CD14-positive monocyte (primary cell): ENCODE measurements at regions not wholly inside any gene's neighbourhood (a gene's known extent, or its start where the extent isn't known, plus 50 kb on each side); places are given as distances from the start of the nearest gene placed in this dataset.

ENCODE experiments used
- DNase-seq, 3 donors: peaks; one replicate each; pipeline ENCODE4 v3.0.0-alpha.2; 2011 to 2022
- H2AFZ ChIP-seq: 2 replicates; pipeline ENCODE4 v1.6.0; 2012; ENCODE audit warnings: mild to moderate bottlenecking, low read depth, low read length, inconsistent platforms; ENCODE audit not compliant: insufficient read depth, poor library complexity, severe bottlenecking
- H3K27ac ChIP-seq, 2 donors: 1 replicate in 1 of 2; 2 replicates in 1 of 2; pipeline ENCODE4 v1.5.1; 2012 to 2013; ENCODE audit warnings: low read length in 2 of 2, control low read depth in 1 of 2, inconsistent platforms in 1 of 2, low read depth in 1 of 2, mild to moderate bottlenecking in 1 of 2
- H3K27me3 ChIP-seq, 2 donors: one replicate each; pipeline versions ENCODE4 v1.6.0 to v1.6.1; 2011 to 2013; ENCODE audit warnings: low read length in 2 of 2; ENCODE audit not compliant: control insufficient read depth in 2 of 2, insufficient read depth in 2 of 2
- H3K36me3 ChIP-seq, 2 donors: replicated peaks in 1 of 2; 1 replicate in 1 of 2; 2 replicates in 1 of 2; pipeline versions ENCODE4 v1.5.1 to v1.6.1; 2012 to 2013; ENCODE audit warnings: low read length in 2 of 2, control low read depth in 1 of 2, inconsistent platforms in 1 of 2, mild to moderate bottlenecking in 1 of 2; ENCODE audit not compliant: insufficient read depth in 2 of 2, control insufficient read depth in 1 of 2
- H3K4me1 ChIP-seq, 2 donors: 1 replicate in 1 of 2; 2 replicates in 1 of 2; pipeline versions ENCODE4 v1.5.1 to v1.6.1; 2012 to 2013; ENCODE audit warnings: low read length in 2 of 2, control low read depth in 1 of 2, inconsistent platforms in 1 of 2, mild to moderate bottlenecking in 1 of 2, moderate library complexity in 1 of 2; ENCODE audit not compliant: insufficient read depth in 2 of 2, control insufficient read depth in 1 of 2
- H3K4me2 ChIP-seq: replicated peaks from 2 replicates; pipeline ENCODE3; 2012; ENCODE audit warnings: low read length, moderate library complexity, mild to moderate bottlenecking; ENCODE audit not compliant: poor library complexity, severe bottlenecking; ENCODE audit errors: extremely low read depth
- H3K4me3 ChIP-seq, 3 experiments: fragments of 200-600 bp in 1 of 3; sonication (generic) in 1 of 3; replicated peaks in 1 of 3; 1 replicate in 2 of 3; 2 replicates in 1 of 3; pipeline ENCODE4 v1.5.1; 2011 to 2013; ENCODE audit warnings: low read length in 3 of 3, mild to moderate bottlenecking in 3 of 3, control low read depth in 2 of 3, low read depth in 2 of 3, inconsistent platforms in 1 of 3, moderate library complexity in 1 of 3
- H3K79me2 ChIP-seq: 2 replicates; pipeline ENCODE4 v1.6.0; 2012; ENCODE audit warnings: mild to moderate bottlenecking, control low read depth, inconsistent platforms, low read length, moderate library complexity; ENCODE audit not compliant: insufficient read depth
- H3K9ac ChIP-seq: 2 replicates; pipeline ENCODE4 v1.6.0; 2017; ENCODE audit warnings: low read length, mild to moderate bottlenecking; ENCODE audit not compliant: insufficient read depth, poor library complexity, severe bottlenecking
- H3K9me3 ChIP-seq, 2 donors: replicated peaks in 1 of 2; 1 replicate in 1 of 2; 2 replicates in 1 of 2; pipeline versions ENCODE4 v1.5.1 to v1.6.1; 2012 to 2013; ENCODE audit warnings: low read length in 2 of 2, control low read depth in 1 of 2; ENCODE audit not compliant: control insufficient read depth in 1 of 2, insufficient read depth in 1 of 2
- H4K20me1 ChIP-seq: 2 replicates; pipeline ENCODE4 v1.6.0; 2012; ENCODE audit warnings: mild to moderate bottlenecking, low read length, control low read depth, moderate library complexity; ENCODE audit not compliant: insufficient read depth
- H3K27ac Mint-ChIP-seq, 7 donors: one replicate each; pipeline ENCODE4 v1.8.0; 2020; ENCODE audit warnings: mild to moderate bottlenecking in 7 of 7, mixed read lengths in 7 of 7, moderate library complexity in 6 of 7, inconsistent platforms in 2 of 7
- H3K27me3 Mint-ChIP-seq, 3 donors: one replicate each; pipeline ENCODE4 v1.8.0; 2021 to 2022; ENCODE audit warnings: low read depth in 3 of 3, mild to moderate bottlenecking in 3 of 3, mixed read lengths in 3 of 3, moderate library complexity in 3 of 3, inconsistent platforms in 1 of 3
- H3K36me3 Mint-ChIP-seq, 2 donors: one replicate each; pipeline ENCODE4 v1.8.0; 2020; ENCODE audit warnings: mixed read lengths in 2 of 2, inconsistent platforms in 1 of 2, mild to moderate bottlenecking in 1 of 2
- H3K4me1 Mint-ChIP-seq: one replicate; pipeline ENCODE4 v1.8.0; 2020; ENCODE audit warnings: mild to moderate bottlenecking, mixed read lengths
- H3K4me3 Mint-ChIP-seq, 2 donors: one replicate each; pipeline ENCODE4 v1.8.0; 2020; ENCODE audit warnings: mild to moderate bottlenecking in 2 of 2, mixed read lengths in 2 of 2, moderate library complexity in 1 of 2
- H3K9me3 Mint-ChIP-seq, 7 donors: one replicate each; pipeline ENCODE4 v1.8.0; 2020 to 2022; ENCODE audit warnings: mixed read lengths in 7 of 7, mild to moderate bottlenecking in 6 of 7, moderate library complexity in 6 of 7, inconsistent platforms in 2 of 7
- WGBS: methylation state at CpG from one replicate; pipeline ENCODE4 v1.1.5; 2013; ENCODE audit warnings: missing lambda C conversion rate; ENCODE audit not compliant: insufficient coverage; 5-methylcytosine and 5-hydroxymethylcytosine counted together
- intact Hi-C, 2 donors: fragments of 100-400 bp; cut with micrococcal nuclease; formaldehyde crosslinking; loops; one replicate each; pipeline versions ENCODE4 v1.15.0 to v1.15.1; 2023
- TF ChIP-seq, protein P1 (sequence below): fragments of 200-600 bp; IDR thresholded peaks from one replicate; pipeline ENCODE4 v1.8.0; 2022; ENCODE audit warnings: antibody characterized with exemption, mild to moderate bottlenecking

DNA sequence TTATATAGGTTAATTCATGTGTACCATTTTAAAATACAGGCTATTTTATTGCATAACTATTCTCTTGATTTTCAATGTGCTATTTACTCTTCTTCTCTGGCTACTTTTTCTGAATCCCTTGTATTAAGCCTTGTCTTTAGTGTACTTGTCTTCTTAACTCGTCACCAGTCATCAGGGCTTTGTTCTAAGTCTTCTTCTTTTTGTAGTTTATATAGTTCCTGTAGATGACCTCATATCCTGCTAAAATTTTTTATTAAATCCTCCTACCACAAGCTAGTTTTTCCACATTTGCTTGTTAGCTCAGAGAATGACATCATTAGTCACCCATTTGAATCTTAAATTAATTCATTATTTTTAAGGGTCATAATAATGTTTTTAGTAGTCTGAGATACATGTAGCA, 1281.9 kb downstream of the KCNT2 start:
- Mint-ChIP-seq H3K36me3 (no peaks in the 10 kb centered on the region), H3K4me1 (no peaks in the 10 kb centered on the region), H3K27me3 (peaks cover 0 to 2% (median 0%) of the 10 kb centered on the region in 3 donors), H3K27ac (no peak overlapping the region), H3K9me3 (peaks cover 0 to 7% (median 3%) of the 10 kb centered on the region in 7 donors), H3K4me3 (no peak overlapping the region)
- TF ChIP-seq, protein P1, sequence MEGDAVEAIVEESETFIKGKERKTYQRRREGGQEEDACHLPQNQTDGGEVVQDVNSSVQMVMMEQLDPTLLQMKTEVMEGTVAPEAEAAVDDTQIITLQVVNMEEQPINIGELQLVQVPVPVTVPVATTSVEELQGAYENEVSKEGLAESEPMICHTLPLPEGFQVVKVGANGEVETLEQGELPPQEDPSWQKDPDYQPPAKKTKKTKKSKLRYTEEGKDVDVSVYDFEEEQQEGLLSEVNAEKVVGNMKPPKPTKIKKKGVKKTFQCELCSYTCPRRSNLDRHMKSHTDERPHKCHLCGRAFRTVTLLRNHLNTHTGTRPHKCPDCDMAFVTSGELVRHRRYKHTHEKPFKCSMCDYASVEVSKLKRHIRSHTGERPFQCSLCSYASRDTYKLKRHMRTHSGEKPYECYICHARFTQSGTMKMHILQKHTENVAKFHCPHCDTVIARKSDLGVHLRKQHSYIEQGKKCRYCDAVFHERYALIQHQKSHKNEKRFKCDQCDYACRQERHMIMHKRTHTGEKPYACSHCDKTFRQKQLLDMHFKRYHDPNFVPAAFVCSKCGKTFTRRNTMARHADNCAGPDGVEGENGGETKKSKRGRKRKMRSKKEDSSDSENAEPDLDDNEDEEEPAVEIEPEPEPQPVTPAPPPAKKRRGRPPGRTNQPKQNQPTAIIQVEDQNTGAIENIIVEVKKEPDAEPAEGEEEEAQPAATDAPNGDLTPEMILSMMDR, result no peak
- no peaks in the 10 kb centered on the region for H3K4me1 ChIP-seq
- no peak overlapping the region for H3K9ac ChIP-seq
- intact Hi-C loops, result no loop called here
- H3K9me3 ChIP-seq, result peaks cover 5 to 7% of the 10 kb centered on the region in 2 donors
- H3K4me3 ChIP-seq, result no peak overlapping the region
- no peak overlapping the region for H3K27ac ChIP-seq
- no peaks in the 10 kb centered on the region for H4K20me1 ChIP-seq
- H3K4me2 ChIP-seq, result no peak overlapping the region
- H3K27me3 ChIP-seq, result no peaks in the 10 kb centered on the region
- DNase-seq, result no peak
- H2AFZ ChIP-seq, result no peak overlapping the region
- no CpG with 5 or more reads among the region's 1 CpG for WGBS
- H3K36me3 ChIP-seq, result no peaks in the 10 kb centered on the region
- H3K79me2 ChIP-seq, result no peaks in the 10 kb centered on the region

DNA sequence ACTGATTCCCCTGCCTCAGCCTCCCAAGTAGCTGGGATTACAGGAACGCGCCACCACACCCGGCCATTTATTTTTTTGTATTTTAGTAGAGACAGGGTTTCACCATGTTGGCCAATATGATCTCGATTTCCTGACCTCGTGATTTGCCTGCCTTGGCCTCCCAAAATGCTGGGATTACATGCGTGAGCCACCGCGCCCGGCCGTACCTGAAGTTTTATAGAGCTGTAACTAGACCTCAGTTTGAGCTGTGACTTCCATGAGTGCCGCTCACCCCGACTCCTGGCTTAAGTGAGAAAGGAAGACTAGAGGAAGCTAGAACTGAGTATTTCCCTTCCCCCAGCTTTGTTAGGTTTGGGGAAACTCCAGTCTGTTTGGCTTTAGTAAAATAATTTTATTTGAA, 1283.1 kb downstream of the KCNT2 start:
- intact Hi-C loops, result no loop called here
- H2AFZ ChIP-seq, result no peak overlapping the region

More for the DNA sequence above, 1283.1 kb downstream of the KCNT2 start:
- H3K36me3 Mint-ChIP-seq, result no peaks in the 10 kb centered on the region
- no peak overlapping the region for H3K4me3 Mint-ChIP-seq
- no peak overlapping the region for H3K27ac ChIP-seq
- no peak overlapping the region for H3K4me2 ChIP-seq
- H3K9me3 ChIP-seq, result peaks cover 5 to 7% of the 10 kb centered on the region in 2 donors
- no peaks in the 10 kb centered on the region for H3K36me3 ChIP-seq
- no peaks in the 10 kb centered on the region for H3K27me3 ChIP-seq
- no peak for DNase-seq
- H3K27ac Mint-ChIP-seq, result no peak overlapping the region
- peaks cover 0 to 2% (median 0%) of the 10 kb centered on the region in 3 donors for H3K27me3 Mint-ChIP-seq
- H3K79me2 ChIP-seq, result no peaks in the 10 kb centered on the region
- H3K4me1 Mint-ChIP-seq, result no peaks in the 10 kb centered on the region
- H3K4me1 ChIP-seq, result no peaks in the 10 kb centered on the region
- 95% methylated on average over 10 of the region's 12 CpGs for WGBS
- no peaks in the 10 kb centered on the region for H4K20me1 ChIP-seq
- no peak overlapping the region for H3K9ac ChIP-seq
- peaks cover 0 to 9% (median 3%) of the 10 kb centered on the region in 7 donors for H3K9me3 Mint-ChIP-seq
- no peak overlapping the region for H3K4me3 ChIP-seq
- TF ChIP-seq, protein P1, result no peak
